Pulmonary artery endothelial cell (primary cell): ENCODE measurements at regions not wholly inside any gene's neighbourhood (a gene's known extent, or its start where the extent isn't known, plus 50 kb on each side); places are given as distances from the start of the nearest gene placed in this dataset.
"Not testable (repeated sequence)": the region's sequence is repeated elsewhere in the genome, so short reads cannot be mapped to it uniquely, and the experiment has no call there.

Experiments
- DNase-seq: peaks from one replicate; pipeline ENCODE4 v3.0.0-alpha.2; 2011; ENCODE audit warnings: low read depth, low spot score

- no peak for DNase-seq
These were observed 415.9 kb upstream of the KCNMB2 start for GRCh38 chr3:178120367-178120766.

GRCh38 chr3:178126686-178127085 lies 409.6 kb upstream of the KCNMB2 start:
- DNase-seq, result no peak

GRCh38 chr3:178127221-178127620 lies 409.0 kb upstream of the KCNMB2 start:
- DNase-seq, result no peak

- no peak for DNase-seq
These were observed 407.1 kb upstream of the KCNMB2 start for GRCh38 chr3:178129109-178129508.

GRCh38 chr3:178131801-178132200 lies 404.4 kb upstream of the KCNMB2 start:
- no peak for DNase-seq

GRCh38 chr3:178137206-178137605 lies 399.0 kb upstream of the KCNMB2 start:
- DNase-seq, result no peak

- no peak for DNase-seq
These were observed 398.4 kb upstream of the KCNMB2 start for GRCh38 chr3:178137831-178138230.

GRCh38 chr3:178139116-178139515 lies 397.1 kb upstream of the KCNMB2 start:
- DNase-seq, result no peak

GRCh38 chr3:178140531-178141304 lies 395.5 kb upstream of the KCNMB2 start:
- peak; percentile 40 for DNase-seq

GRCh38 chr3:178141305-178141684 lies 394.9 kb upstream of the KCNMB2 start:
- not testable (repeated sequence) for DNase-seq

- DNase-seq, result no peak
These were observed 389.8 kb upstream of the KCNMB2 start for GRCh38 chr3:178146406-178146831.

GRCh38 chr3:178147001-178147400 lies 389.2 kb upstream of the KCNMB2 start:
- DNase-seq, result no peak

- no peak for DNase-seq
These were observed 384.0 kb upstream of the KCNMB2 start for GRCh38 chr3:178152031-178152806.

- no peak for DNase-seq
These were observed 383.2 kb upstream of the KCNMB2 start for GRCh38 chr3:178152988-178153387.

- DNase-seq, result no peak
These were observed 380.7 kb upstream of the KCNMB2 start for GRCh38 chr3:178155521-178155920.

- DNase-seq, result no peak
These were observed 379.9 kb upstream of the KCNMB2 start for GRCh38 chr3:178156301-178156700.

- DNase-seq, result peak; percentile 71
These were observed 376.5 kb upstream of the KCNMB2 start for GRCh38 chr3:178159691-178160220.

- DNase-seq, result no peak
These were observed 366.8 kb upstream of the KCNMB2 start for GRCh38 chr3:178169421-178169820.

- DNase-seq, result peak; percentile 93
These were observed 365.3 kb upstream of the KCNMB2 start for GRCh38 chr3:178170698-178171535.

- no peak for DNase-seq
These were observed 364.1 kb upstream of the KCNMB2 start for GRCh38 chr3:178172121-178172520.

GRCh38 chr3:178174201-178174915 lies 361.9 kb upstream of the KCNMB2 start:
- no peak for DNase-seq
